AG09319 (cell line): ENCODE measurements at regions not wholly inside any gene's neighbourhood (a gene's known extent, or its start where the extent isn't known, plus 50 kb on each side); places are given as distances from the start of the nearest gene placed in this dataset.
"Not testable (repeated sequence)": the region's sequence is repeated elsewhere in the genome, so short reads cannot be mapped to it uniquely, and the experiment has no call there.

ENCODE experiments used
- DNase-seq: peaks from one replicate; pipeline ENCODE4 v3.0.0-alpha.2; 2010; ENCODE audit warnings: low read depth; ENCODE audit errors: extremely low read depth
- TF ChIP-seq, protein P1 (sequence below): IDR thresholded peaks from 2 replicates; pipeline ENCODE4 v1.5.1; 2011; ENCODE audit warnings: low read depth, mild to moderate bottlenecking, inconsistent platforms, low read length, moderate library complexity

DNA sequence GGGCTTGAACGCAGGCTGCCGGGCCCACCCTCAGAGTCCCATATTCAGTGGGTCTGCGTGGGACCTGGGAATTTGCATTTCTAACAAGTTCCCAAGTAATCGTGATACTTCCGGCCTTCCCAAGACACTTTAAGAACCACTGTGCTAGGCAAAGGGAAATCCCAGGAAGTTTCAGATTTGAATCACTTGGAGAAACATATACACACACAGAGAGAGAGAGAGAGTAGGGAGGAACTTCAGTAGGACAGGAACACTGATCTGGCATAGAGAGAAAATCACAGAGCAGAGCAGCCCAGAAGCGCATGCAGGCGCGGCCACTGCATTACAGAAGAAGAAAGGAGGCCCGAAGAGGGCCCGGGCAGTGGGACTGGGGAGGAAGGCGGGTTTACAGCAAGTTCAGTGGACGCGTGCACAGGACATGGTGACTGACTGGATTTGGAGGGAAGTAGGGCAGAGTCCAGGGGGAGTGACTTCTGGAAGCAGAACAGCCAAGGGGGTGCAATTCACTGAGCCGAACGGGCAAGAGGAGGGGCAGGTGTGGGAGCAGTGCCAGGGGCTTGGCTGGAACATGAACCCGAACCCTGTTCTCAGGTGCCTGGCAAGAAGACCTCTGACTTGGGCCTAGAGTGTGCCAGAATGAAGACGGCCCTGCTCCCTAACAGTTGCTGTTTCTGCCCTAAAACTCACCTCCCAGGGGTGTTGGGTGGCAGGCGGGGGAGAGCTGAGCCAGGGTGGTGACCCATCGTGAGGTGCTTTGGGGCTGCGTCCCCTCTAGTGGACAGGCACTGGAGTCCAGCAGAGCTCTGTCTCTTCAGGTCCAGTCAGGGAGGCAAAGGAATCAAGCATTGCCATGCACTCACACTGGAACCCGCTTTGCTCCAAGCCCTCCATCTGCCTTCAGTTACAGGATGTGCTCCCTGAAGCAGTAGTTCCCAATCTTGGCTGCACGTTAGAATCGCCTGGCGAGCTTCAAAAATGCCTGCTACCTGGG lies 101.3 kb upstream of the HES1 start:
- no peak for DNase-seq
- TF ChIP-seq, protein P1, sequence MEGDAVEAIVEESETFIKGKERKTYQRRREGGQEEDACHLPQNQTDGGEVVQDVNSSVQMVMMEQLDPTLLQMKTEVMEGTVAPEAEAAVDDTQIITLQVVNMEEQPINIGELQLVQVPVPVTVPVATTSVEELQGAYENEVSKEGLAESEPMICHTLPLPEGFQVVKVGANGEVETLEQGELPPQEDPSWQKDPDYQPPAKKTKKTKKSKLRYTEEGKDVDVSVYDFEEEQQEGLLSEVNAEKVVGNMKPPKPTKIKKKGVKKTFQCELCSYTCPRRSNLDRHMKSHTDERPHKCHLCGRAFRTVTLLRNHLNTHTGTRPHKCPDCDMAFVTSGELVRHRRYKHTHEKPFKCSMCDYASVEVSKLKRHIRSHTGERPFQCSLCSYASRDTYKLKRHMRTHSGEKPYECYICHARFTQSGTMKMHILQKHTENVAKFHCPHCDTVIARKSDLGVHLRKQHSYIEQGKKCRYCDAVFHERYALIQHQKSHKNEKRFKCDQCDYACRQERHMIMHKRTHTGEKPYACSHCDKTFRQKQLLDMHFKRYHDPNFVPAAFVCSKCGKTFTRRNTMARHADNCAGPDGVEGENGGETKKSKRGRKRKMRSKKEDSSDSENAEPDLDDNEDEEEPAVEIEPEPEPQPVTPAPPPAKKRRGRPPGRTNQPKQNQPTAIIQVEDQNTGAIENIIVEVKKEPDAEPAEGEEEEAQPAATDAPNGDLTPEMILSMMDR, result no peak

DNA sequence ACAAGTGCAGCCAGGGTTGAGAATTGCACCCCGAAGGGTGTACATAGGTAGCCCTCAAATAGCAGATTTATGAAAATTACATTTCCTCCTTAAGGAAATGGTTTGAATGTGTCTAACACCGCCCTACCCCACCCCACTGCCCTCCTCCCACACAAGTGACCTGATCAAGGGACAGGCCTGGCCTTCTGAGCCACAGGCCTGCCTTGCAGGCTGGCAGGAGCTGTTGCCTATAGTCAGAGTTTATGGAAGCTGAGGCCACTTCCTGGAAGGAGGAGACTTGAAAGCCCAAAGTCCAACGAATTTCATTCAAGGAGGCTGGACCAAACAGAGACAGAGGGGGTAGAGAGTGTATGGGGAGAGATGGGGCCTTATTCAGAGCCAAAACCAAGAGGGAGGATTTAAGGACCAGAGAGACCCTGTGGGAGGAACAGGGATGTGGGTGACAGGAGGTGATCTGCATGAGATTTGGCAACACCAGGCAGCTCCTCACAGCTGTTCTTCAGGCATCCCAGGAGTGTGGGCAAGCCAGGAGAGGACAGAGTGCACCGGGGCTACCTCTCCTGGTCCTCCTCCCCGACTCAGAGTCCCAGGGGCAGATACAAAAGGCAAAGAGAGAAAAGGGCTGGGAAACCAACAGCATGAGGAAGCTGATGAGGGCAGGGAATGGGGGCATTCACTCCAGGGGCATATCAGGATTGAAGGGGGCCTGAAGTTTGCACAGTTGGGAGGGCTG lies 100.4 kb upstream of the HES1 start:
- DNase-seq, result no peak
- TF ChIP-seq, protein P1, result no peak

DNA sequence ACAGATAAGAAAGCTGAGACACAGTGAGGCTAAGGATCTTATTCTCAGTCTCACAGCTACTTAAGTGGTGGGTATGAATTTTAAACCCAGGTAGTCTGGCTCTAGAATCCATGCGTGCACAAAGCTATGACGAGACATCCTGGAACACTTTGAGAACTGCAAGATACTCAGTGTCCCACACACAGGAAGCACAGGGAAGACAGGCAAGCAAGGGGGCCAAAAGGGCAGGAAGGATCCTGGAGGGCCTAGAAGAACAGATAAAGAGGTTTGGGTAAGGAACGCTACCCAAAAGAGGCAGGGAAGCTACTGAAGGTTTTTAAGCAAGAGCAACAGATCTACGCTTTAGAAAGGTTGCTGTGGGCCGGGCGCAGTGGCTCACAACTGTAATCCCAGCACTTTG lies 99.1 kb upstream of the HES1 start:
- DNase-seq, result no peak
- TF ChIP-seq, protein P1, result no peak

- not testable (repeated sequence) for DNase-seq
Measured at GRCh38 chr3:194038346-194038745, 97.6 kb upstream of the HES1 start.

- TF ChIP-seq, protein P1, result no peak
- DNase-seq, result no peak
Measured at GRCh38 chr3:194038960-194039359, 97.0 kb upstream of the HES1 start.

- DNase-seq, result no peak
- TF ChIP-seq, protein P1, result no peak
Measured at GRCh38 chr3:194040516-194041273, 95.3 kb upstream of the HES1 start.

DNA sequence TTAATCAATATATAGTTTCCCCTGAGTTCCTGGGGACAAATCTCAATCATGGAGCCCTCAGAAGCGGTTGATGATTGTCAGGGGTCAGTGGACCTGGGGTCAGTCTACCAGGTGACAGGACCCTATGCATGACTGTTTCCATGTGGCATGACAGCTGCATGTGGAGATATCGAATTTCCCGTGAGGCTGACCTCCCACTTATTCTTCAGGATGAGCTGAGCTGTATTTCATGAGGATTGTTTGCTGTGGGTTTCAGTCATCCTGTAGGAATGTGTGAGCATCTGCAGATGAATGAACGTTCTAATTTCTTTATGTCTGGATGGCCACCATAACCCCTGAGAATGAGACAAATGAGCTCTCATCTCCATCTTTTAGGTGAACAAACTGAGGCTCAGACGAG lies 93.0 kb upstream of the HES1 start:
- TF ChIP-seq, protein P1, result no peak

More for the DNA sequence above, 93.0 kb upstream of the HES1 start:
- peak; percentile 3 for DNase-seq
